ENCODE measurements at regions not wholly inside any gene's neighbourhood (a gene's known extent, or its start where the extent isn't known, plus 50 kb on each side); places are given as distances from the start of the nearest gene placed in this dataset.

- WGBS, result 96% methylated on average over 1 of the region's 1 CpG
Measured at GRCh38 chr4:141501395-141501794, 135.0 kb upstream of the IL15 start.

GRCh38 chr4:141501931-141502330 lies 134.5 kb upstream of the IL15 start:
- intact Hi-C loops (cut with DNase I), result no loop called here
- 78% methylated on average over 3 of the region's 3 CpGs for WGBS

More at GRCh38 chr4:141501395-141501794, 135.0 kb upstream of the IL15 start:
- Histone ChIP-seq H3K9me3 (peaks cover 0 to 3% (median 0%) of the 10 kb centered on the region in 4 donors), H3K27ac (replicated peaks in 1 of 4) (no peak overlapping the region), H3K4me3 (no peak overlapping the region), H3K36me3 (no peaks in the 10 kb centered on the region), H3K4me1 (no peaks in the 10 kb centered on the region), H3K27me3 (no peaks in the 10 kb centered on the region)
- intact Hi-C loops (cut with DNase I), result no loop called here
- no peak for DNase-seq (ENCODE audit: extremely low spot score)
- TF ChIP-seq EP300 (IDR thresholded peaks at IDR 0.05) (no peak), CTCF (IDR thresholded peaks at IDR 0.05) (no peak), POLR2A (IDR thresholded peaks at IDR 0.05; ENCODE audit: low read depth) (no peak), POLR2AphosphoS5 (IDR thresholded peaks at IDR 0.05) (no peak)

GRCh38 chr4:141502755-141503154 lies 133.6 kb upstream of the IL15 start:
- Histone ChIP-seq H3K9me3 (peaks cover 0 to 3% (median 0%) of the 10 kb centered on the region in 4 donors), H3K36me3 (no peaks in the 10 kb centered on the region), H3K4me1 (no peaks in the 10 kb centered on the region), H3K27me3 (no peaks in the 10 kb centered on the region), H3K27ac (replicated peaks in 1 of 4) (no peak overlapping the region), H3K4me3 (no peak overlapping the region)
- TF ChIP-seq POLR2A (IDR thresholded peaks at IDR 0.05; ENCODE audit: low read depth) (no peak), POLR2AphosphoS5 (IDR thresholded peaks at IDR 0.05) (no peak), EP300 (IDR thresholded peaks at IDR 0.05) (no peak), CTCF (IDR thresholded peaks at IDR 0.05) (no peak)
- 90% methylated on average over 2 of the region's 2 CpGs for WGBS
- no peak for DNase-seq (ENCODE audit: extremely low spot score)
- intact Hi-C loops (cut with DNase I), result no loop called here

More at GRCh38 chr4:141501931-141502330, 134.5 kb upstream of the IL15 start:
- no peaks in the 10 kb centered on the region for H3K36me3 ChIP-seq
- no peaks in the 10 kb centered on the region for H3K27me3 ChIP-seq
- TF ChIP-seq EP300 (IDR thresholded peaks at IDR 0.05) (no peak), CTCF (IDR thresholded peaks at IDR 0.05) (no peak), POLR2A (IDR thresholded peaks at IDR 0.05; ENCODE audit: low read depth) (no peak), POLR2AphosphoS5 (IDR thresholded peaks at IDR 0.05) (no peak)
- H3K4me1 ChIP-seq, result no peaks in the 10 kb centered on the region
- no peak for DNase-seq (ENCODE audit: extremely low spot score)
- H3K9me3 ChIP-seq, result peaks cover 0 to 3% (median 0%) of the 10 kb centered on the region in 4 donors
- no peak overlapping the region for H3K4me3 ChIP-seq
- H3K27ac ChIP-seq (replicated peaks in 1 of 4), result no peak overlapping the region

- no peak for DNase-seq (ENCODE audit: extremely low spot score)
- Histone ChIP-seq H3K27me3 (no peaks in the 10 kb centered on the region), H3K36me3 (no peaks in the 10 kb centered on the region), H3K4me3 (no peak overlapping the region), H3K27ac (replicated peaks in 1 of 4) (no peak overlapping the region), H3K4me1 (no peaks in the 10 kb centered on the region), H3K9me3 (peaks cover 0 to 3% (median 0%) of the 10 kb centered on the region in 4 donors)
- intact Hi-C loops (cut with DNase I), result no loop called here
- TF ChIP-seq POLR2AphosphoS5 (IDR thresholded peaks at IDR 0.05), result no peak
- no peak for TF ChIP-seq CTCF (IDR thresholded peaks at IDR 0.05)
- TF ChIP-seq POLR2A (IDR thresholded peaks at IDR 0.05; ENCODE audit: low read depth), result no peak
- no peak for TF ChIP-seq EP300 (IDR thresholded peaks at IDR 0.05)
Measured at GRCh38 chr4:141503260-141503659, 133.1 kb upstream of the IL15 start.

- no peak overlapping the region for H3K4me3 ChIP-seq
- H3K9me3 ChIP-seq, result peaks cover 0 to 9% (median 3%) of the 10 kb centered on the region in 4 donors
- no peaks in the 10 kb centered on the region for H3K36me3 ChIP-seq
- DNase-seq (ENCODE audit: extremely low spot score), result no peak
- intact Hi-C loops (cut with DNase I), result no loop called here
- H3K4me1 ChIP-seq, result no peaks in the 10 kb centered on the region
- TF ChIP-seq POLR2A (IDR thresholded peaks at IDR 0.05; ENCODE audit: low read depth) (no peak), CTCF (IDR thresholded peaks at IDR 0.05) (no peak), EP300 (IDR thresholded peaks at IDR 0.05) (no peak), POLR2AphosphoS5 (IDR thresholded peaks at IDR 0.05) (no peak)
- H3K27me3 ChIP-seq, result no peaks in the 10 kb centered on the region
- H3K27ac ChIP-seq (replicated peaks in 1 of 4), result no peak overlapping the region
Measured at GRCh38 chr4:141511055-141511454, 125.3 kb upstream of the IL15 start.
